HG02610 (cell line): ENCODE measurements at regions not wholly inside any gene's neighbourhood (a gene's known extent, or its start where the extent isn't known, plus 50 kb on each side); places are given as distances from the start of the nearest gene placed in this dataset.
A peak's percentile ranks its signal among the peaks of the same experiment; 100 is the strongest.
"Not testable (repeated sequence)": the region's sequence is repeated elsewhere in the genome, so short reads cannot be mapped to it uniquely, and the experiment has no call there.

Experiments
- ATAC-seq: cut with Tn5 transposase; IDR thresholded peaks from one replicate; pipeline ENCODE4 v1.9.1; 2021; ENCODE audit warnings: mild to moderate bottlenecking, moderate library complexity; ENCODE audit not compliant: unreplicated experiment

DNA sequence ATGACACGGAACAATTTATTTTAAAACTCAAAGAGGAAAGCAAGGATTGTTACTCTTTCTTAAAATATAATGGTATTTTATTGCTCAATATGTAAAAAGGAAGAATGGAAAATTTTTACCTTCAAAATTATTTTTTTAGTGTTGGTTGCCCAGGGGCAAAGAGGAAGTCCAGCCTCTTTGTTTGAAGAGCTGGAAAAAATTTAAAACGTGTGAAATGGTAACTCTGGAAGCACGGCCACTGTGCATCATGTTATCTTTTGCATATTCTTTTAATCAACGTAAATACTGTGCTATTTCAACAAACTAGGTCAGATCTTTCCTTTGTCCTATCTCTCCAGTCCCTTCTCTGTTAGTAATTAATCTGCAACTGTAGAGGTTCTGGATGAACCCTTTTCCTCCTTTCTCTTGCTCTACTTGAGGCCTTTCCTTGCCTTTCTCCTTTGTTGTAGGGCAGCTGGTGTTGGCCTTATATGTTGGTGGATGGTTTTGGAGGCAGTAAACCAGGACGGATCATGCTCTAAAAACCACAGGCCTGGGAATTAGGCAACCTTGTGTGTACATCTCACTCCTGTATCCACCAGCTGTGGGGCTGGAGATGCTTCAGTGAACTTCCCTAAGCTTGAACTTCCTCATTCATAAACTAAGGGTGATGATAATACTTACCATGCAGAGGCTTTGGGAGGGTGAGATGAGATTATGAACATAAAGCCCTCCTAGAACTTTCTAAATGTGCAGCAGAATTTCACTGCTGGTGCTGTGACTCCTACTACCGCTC is 143.3 kb downstream of the PRL start:
- ATAC-seq, result no peak

DNA sequence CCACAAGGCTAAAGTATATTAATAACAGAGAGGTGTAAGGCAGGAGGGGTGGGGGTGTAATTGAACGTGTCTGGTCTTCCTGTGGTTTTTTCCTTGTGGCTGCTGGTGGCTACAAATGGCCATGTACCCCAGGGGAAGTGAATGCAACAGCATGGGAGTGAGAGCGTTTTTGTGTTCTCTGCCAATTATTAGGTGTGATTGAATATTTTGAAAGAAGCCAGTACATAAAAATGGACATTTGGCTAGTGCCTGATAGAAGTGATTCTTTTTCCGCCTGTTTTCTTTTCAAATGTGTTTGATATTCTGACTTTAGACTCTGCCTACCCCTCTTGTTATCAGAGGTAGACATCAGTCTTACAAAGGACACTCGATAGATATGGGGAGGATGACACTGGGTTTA is 141.3 kb downstream of the PRL start:
- ATAC-seq, result no peak

DNA sequence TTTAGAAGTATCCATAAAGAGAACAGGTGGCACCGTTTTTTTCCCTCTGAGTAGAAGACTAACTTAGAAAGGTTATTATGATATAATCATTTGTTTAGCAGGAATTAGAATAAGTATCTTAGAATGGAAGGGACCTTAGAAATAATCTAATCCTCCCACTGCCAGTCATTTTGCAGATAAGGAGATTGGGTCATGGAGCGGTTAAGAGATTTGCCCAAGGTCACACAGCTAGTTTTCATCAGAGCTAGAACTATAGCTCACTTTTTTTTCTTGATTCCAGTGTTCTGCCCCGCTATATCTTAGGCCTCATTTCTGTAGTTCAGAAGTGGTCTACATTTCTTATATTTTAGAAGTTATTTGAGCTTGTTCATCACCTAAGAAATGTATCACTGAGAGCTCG is 139.6 kb downstream of the PRL start:
- no peak for ATAC-seq

DNA sequence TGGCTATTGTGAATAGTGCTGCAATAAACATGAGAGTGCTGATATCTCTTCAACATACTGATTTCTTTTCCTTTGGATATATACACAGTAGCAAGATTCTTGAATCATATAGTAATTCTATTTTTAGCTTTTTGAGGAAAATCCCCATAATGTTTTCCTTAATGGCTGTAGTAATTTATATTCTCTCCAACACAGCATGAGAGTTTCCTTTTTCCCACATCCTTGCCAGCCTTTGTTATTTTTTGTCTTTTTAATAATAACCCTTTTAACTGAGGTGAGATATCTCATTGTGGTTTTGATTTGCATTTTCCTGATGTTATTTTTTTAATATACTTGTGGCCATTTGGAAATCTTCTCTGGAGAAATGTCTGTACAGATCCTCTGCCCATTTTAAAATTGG is 132.6 kb downstream of the PRL start:
- no peak for ATAC-seq

DNA sequence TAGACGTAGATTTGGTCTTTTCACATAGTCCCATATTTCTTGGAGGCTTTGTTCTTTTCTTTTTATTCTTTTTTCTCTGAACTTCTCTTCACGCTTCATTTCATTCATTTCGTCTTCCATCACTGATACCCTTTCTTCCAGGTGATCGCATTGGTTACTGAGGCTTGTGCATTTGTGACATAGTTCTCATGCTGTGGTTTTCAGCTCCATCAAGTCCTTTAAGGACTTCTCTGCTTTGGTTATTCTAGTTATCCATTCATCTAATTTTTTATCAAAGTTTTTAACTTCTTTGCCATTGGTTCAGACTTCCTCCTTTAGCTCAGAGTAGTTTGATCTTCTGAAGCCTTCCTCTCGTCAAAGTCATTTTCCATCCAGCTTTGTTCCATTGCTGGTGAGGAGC is 125.8 kb downstream of the PRL start:
- not testable (repeated sequence) for ATAC-seq

DNA sequence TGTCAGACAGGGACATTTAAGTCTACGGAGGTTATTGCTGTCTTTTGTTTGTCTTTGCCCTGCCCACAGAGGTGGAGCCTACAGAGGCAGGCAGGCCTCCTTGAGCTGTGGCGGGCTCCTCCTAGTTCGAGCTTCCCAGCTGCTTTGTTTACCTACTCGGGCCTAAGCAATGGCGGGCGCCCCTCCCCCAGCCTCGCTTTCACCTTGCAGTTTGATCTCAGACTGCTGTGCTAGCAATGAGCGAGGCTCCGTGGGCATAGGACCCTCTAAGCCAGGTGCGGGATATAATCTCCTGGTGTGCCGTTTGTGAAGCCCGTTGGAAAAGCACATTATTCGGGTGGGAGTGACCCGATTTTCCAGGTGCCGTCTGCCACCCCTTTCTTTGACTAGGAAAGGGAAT is 125.0 kb downstream of the PRL start:
- ATAC-seq, result not testable (repeated sequence)

DNA sequence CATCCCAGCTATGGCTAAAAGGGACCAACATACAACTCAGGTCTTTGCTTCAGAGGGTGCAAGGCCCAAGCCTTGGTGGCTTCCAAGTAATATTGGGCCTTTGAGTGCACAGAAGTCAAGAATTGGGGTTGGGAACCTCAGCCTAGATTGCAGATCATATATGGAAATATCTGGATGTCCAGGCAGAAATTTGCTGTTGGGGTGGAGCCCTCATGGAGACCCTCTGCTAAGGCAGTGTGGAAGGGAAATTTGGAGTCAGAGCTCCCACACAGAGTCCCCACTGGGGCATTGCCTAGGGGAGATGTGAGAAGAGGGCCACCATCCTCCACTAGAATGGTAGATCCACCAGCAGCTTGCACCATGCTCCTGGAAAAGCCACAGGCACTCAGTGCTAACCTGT is 123.5 kb downstream of the PRL start:
- no peak for ATAC-seq

DNA sequence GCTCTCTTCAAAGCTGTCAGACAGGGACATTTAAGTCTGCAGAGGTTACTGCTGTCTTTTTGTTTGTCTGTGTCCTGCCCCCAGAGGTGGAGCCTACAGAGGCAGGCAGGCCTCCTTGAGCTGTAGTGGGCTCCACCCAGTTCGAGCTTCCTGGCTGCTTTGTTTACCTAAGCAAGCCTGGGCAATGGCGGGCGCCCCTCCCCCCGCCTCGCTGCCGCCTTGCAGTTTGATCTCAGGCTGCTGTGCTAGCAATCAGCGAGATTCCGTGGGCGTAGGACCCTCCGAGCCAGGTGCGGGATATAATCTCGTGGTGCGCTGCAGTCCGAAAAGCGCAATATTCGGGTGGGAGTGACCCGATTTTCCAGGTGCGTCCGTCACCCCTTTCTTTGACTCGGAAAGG is 116.6 kb downstream of the PRL start:
- not testable (repeated sequence) for ATAC-seq

DNA sequence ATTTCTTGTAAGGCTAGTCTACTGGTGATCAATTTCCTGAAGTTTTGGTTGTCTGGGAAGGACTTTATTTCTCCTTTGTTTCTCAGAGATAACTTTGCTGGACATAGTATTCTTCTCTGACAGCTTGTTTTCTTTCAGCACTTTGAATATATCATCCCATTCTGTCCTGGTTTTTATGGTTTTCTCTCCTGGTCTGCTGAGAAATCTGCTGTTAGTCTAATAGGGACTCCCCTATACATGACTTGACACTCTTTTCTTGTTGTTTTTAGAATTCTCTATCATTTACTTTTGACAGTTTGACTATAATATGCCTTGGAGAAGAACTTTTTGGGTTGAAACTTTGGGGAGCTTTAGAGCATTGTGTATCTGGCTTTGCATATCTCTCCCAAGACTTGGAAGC is 112.5 kb downstream of the PRL start:
- ATAC-seq, result no peak

DNA sequence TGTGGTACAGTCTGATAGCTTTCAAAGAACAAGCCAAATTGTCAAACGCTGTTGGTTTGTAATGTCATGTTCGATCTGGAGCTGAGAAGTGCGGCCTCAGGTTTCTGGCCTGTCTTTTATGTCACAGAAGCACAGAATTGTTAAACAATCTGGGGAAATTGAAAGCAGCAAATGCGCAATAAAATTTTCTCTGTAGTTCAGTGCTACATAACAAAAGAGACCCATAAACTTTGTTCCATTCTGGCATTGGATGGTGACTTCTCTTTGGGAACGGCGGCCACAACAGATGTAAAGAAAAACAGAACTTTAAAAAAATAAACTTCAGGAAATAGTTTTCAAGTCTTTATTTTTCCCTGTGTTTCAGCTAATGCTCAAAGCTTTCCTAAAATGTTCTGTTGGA is 106.9 kb downstream of the PRL start:
- ATAC-seq, result no peak

DNA sequence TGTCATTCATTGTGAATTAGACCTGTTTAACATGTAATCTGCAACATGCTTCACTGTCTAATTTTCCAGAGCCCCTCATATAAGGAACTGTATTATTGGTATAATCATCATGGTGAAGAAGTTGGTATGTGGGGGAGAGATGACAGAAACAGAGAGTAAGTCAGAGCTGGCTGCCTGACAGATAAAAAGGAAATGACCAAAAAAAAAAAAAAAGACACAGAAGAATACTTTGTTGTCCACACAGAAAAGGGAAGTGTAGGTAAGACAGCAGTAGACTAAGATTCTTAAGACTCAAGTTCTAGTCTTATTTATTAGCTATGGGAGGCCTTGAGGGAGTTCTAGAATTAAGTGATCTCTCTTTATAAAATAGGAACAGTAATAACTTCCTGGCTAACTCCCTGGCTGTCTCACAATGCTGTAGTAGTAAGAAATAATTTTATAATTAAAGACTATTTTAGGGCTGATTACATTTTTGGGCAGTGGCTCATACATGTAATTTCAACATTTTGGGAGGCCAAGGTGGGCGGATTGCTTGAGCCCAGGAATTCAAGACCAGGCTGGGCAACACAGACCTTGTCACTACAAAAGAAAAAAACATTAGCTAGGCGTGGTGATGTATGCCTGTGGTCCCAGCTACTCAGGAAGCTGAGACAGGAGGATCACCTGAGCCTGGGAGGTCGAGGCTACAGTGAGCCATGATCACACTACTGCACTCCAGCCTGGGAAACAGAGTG is 102.5 kb downstream of the PRL start:
- peak; percentile 76 for ATAC-seq

DNA sequence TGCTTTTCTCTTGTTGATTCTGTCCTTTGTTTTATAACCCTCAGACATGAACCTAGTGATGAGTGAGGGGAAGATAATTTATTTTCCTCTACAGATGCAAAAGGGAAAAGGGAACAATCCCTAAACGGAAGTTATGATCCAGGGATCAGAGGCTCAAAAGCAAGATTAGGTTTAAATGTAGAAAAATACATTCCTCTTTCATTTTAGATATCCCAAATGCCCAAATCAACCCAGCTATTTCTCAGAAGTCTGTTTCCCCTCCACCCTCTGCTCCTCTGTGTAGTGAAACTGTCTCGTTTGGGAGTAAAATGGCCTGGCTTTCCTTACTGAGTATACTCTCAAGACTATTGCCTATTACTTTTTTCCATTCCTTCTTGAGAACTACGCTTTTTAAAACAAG is 97.1 kb downstream of the PRL start:
- ATAC-seq, result no peak

DNA sequence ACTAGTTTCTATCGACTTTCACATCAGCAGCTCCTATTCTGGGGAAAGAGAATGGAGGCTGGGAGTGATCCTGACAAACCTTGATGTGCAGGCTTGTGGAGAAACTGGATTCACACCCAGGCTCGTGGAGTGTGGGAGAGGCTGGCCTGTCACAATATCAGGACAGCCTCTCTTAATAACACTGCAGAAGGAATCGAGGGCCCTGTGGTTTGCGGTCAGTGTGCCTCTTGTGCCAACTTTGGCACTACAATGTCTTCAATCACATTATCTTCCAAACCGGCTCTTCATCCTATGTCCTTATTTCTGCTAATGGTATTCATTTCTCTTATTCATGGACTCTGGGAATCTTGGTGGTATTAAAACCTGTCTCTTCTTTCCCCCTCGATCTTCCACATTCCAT is 92.7 kb downstream of the PRL start:
- no peak for ATAC-seq

DNA sequence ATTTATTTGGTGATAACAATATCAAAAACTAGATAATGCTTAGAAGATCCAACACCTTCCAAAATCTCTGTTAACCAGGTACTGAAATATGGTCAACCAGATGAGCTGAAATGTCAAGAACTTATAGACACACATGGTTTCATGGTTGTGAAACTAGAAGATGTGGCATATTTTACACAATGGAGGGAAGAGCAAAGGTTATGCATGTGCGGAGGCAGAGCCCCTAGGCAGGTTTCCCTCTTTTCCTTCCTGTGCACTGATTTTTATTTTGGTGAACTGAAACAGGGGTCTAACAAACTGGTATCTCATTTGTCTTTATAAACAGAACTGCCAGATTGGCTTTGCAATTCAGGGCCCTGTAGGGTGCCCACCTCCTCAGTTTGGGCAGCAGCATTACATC is 91.6 kb downstream of the PRL start:
- no peak for ATAC-seq

DNA sequence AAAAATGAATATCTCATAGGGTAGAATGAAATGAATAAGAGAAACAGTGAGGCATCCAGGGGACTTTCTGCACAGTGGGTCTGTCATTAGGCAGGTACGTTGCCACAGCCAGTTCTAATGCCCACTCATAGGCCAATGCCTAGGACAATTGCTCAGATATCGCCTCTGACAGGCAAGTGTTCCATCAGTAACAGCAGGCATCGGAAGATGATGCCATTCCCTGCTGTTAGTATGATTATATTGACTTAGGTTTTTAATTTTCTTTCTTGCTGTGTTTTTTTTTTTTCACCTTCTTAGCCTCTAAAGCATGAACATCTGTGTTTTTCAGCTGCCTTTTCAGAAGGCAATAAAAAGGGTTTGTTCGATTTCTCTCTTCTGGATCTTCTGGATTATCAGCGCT is 90.7 kb downstream of the PRL start:
- ATAC-seq, result no peak

DNA sequence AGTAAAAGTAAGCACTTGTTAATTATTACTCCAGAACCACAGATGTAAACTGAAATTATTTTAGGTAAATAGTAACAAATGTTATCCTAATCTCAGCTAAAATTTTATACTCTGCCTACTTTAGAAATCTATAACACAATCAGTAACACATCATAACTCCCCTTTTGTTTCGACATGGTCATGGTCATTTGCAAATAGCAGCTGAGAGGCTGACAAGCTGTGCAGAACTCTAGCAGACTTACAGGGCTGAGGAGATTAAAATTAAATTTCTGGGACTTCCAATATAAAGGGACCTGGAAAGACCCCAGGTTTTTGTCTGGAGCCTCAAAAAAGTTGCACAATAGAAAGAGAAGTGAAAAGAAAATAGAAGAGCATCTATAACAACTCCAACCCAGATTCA is 88.8 kb downstream of the PRL start:
- ATAC-seq, result no peak

DNA sequence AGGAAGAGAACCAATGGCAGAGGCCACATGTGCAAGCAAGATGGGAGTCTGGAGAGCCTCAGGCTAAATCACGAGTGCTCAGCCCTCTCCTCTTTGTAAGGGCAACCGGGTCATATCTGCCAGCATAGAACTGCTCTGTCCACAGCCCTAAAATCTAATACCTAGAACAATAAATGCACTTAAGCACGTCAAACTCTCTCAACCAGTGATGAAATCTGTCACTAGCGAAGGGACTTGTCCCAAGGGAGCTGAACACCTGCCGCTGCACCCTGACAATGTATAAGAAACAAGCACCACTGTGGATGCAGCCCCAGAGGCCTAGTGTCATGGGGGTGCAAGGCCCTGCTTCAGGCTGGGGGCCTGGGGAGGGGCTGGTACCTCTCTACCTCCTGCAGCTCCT is 82.5 kb downstream of the PRL start:
- no peak for ATAC-seq

DNA sequence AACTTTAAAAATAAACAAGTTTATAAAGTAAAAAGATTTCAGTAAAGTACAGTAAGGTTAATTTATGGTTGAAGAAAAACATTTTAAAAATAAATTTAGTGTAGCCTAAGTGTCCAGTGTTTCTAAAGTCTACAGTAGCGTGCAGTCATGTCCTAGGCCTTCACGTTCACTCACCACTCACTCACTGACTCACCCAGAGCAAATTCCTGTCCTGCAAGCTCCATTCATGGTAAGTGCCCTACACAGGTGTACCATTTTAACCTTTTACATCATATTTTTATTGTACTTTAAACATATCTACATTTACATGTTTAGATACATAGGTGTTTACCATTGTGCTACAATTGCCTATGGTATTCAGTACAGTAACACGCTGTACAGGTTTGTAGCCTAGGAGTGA is 81.4 kb downstream of the PRL start:
- not testable (repeated sequence) for ATAC-seq

DNA sequence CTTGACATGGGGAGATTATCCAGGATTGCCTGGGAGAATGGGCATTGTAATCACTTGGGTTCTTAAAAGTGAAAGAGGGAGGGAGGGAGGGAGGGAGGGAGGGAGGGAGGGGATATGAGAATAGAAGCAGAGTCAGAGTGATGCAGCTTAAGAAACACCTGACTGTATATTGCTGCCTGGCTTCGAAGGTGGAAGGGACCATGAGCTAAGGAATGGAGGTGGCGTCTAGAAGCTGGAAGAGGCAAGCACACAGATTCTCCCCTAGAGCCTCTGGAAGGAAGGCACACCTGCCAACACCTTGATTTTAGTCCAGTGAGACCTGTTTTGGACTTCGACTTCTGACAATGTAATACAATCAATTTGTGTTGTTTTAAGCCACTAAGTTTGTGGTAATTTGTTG is 78.4 kb downstream of the PRL start:
- ATAC-seq, result no peak

DNA sequence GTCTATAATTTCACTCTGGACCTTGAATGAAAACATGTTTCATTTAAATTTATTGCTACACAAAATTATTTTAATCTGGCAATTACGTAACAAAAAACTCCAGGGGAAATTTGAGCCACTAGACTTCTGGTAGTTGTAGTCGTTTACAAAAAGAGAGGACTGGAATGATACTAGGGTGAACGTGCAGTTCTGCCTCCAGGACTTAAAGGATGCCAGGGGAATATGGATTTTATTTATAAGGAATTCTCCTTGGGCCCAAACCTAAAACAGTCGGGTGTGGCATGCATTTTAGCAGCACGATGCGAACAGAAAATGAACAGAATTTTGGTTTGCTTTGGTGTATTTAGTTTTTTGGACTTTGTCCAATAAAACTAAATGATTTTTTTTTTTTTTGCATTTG is 76.9 kb downstream of the PRL start:
- no peak for ATAC-seq

DNA sequence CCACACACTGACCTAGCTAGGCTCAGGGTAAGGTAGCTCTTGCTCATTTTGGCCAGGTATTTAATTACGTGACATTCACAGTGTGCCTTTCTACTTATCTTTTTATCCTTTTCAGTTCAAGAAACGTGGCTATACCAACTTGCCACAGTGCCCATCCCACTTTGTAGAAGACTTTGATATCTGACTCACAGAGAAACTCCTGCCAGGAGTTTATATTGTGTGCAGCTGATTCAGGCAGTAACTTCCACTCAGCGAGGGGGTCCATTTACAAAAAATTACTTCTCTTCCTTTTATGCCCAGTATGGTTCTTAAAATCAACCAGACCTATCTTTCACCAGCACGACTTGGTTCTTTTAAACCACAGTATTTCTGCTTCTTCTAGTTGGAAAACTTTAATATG is 75.6 kb downstream of the PRL start:
- ATAC-seq, result no peak

DNA sequence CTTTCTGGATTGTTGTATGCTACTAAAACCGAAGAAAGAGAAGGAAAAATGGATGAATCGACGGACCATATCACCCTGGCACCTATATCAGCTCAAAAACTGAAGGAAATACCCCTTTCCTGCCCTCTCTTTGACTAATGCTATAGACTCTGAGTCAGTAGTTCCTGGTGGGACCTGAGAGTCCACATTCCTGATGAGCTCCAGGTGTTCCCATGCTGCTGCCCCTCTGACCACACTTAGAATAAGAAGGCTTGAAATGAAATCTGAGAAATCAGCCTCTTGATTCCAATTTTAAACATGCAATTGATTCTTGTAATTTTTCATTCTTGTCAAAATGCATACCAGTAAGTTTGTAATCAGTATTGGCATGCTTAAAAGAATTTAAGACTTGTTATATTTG is 75.2 kb downstream of the PRL start:
- no peak for ATAC-seq

DNA sequence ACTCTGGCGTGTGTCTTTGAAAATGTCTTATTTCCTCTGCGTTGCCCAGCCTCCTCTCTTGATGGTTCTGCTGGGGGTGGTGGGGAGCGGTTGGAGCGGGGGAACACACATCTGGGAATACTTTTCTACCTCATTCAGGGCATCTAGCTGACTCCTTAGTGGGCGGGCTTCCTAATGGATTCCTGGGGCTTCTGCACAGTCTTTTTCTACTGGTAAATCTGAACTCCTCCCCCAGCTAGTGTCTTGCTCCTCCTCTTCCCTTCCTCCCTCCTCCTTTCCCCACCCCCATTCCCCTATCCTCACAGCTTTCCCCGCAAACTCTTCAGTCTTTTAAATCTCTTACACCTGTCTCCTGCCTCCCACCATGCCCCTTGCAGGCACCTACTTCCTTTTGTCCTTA is 74.4 kb downstream of the PRL start:
- ATAC-seq, result no peak
